ENCODE measurements at regions not wholly inside any gene's neighbourhood (a gene's known extent, or its start where the extent isn't known, plus 50 kb on each side); places are given as distances from the start of the nearest gene placed in this dataset.
"Not testable (repeated sequence)": the region's sequence is repeated elsewhere in the genome, so short reads cannot be mapped to it uniquely, and the experiment has no call there.

DNA sequence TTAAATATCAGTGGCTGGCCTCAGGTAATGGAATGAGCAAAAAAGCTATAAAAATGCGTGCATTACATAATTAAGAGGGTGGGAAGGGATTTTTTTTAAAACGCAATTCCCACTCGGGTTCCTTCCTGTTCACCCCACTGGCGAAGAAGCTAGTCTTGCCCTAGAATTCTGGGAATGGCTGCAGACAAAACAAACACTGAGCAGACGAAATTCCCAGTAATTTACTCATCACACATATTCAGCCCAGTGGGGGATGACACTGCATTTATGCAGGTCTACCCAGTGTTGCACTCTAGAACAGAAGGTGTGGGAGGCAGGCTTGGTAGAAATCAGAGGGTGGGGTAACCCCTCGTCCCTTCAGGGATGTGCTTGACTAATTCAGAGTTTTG lies 2695.0 kb upstream of the DEFB115 start:
- no peak overlapping the region for H2AFZ ChIP-seq (ENCODE audit: low read depth, low read length)
- TF ChIP-seq EZH2phosphoT487 (IDR thresholded peaks at IDR 0.05; ENCODE audit: low read depth) = no peak
- TF ChIP-seq, protein P1, sequence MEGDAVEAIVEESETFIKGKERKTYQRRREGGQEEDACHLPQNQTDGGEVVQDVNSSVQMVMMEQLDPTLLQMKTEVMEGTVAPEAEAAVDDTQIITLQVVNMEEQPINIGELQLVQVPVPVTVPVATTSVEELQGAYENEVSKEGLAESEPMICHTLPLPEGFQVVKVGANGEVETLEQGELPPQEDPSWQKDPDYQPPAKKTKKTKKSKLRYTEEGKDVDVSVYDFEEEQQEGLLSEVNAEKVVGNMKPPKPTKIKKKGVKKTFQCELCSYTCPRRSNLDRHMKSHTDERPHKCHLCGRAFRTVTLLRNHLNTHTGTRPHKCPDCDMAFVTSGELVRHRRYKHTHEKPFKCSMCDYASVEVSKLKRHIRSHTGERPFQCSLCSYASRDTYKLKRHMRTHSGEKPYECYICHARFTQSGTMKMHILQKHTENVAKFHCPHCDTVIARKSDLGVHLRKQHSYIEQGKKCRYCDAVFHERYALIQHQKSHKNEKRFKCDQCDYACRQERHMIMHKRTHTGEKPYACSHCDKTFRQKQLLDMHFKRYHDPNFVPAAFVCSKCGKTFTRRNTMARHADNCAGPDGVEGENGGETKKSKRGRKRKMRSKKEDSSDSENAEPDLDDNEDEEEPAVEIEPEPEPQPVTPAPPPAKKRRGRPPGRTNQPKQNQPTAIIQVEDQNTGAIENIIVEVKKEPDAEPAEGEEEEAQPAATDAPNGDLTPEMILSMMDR (IDR thresholded peaks at IDR 0.05; ENCODE audit: low read depth, low read length) = no peak
- no peaks in the 10 kb centered on the region for H3K36me3 ChIP-seq (replicated peaks; ENCODE audit: low read depth, low read length)
- H3K27me3 ChIP-seq (ENCODE audit: low read depth, low read length) = no peaks in the 10 kb centered on the region
- H3K27ac ChIP-seq (ENCODE audit: low read length) = no peak overlapping the region
- H4K20me1 ChIP-seq (ENCODE audit: insufficient read depth, low read length) = no peaks in the 10 kb centered on the region
- H3K79me2 ChIP-seq (ENCODE audit: low read length) = no peaks in the 10 kb centered on the region
- H3K4me1 ChIP-seq (ENCODE audit: low read length) = no peaks in the 10 kb centered on the region
- no peak overlapping the region for H3K4me2 ChIP-seq (ENCODE audit: low read length)
- no peak overlapping the region for H3K4me3 ChIP-seq (ENCODE audit: low read length)
- 0 out of 2 replicates have a peak, but pooled peaks cover 6% of the 10 kb centered on the region for H3K9me3 ChIP-seq (ENCODE audit: insufficient read depth, low read length)
- no peak overlapping the region for H3K9ac ChIP-seq (ENCODE audit: low read length)

DNA sequence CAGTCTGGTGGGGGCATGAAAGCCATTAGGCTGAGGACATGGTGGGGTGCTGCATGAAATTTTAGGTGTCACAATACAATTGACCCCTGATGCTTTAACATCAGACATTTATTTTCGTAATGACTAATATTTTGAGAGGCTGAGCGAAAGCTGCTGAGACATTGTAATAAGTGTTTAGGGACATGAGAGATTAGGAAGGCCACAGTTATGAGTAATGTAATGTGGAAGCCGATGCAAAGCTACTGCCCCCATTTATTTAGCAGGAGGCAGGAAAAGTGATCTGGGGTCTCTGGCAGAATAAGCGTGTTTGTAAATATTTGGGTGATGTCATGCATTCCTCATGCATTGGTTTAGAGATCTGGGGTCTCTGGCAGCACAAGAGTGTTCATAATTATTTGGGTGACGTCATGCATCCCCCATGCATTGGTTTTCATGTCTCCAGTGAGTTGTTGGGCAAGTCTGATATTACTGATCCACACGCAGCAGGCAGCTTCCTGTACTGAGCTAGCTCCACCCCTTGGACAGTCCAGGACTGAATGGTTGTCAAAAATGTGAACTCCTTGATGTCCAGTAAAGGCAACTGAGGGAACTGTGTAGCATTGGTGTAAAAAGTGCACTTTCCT lies 2694.5 kb upstream of the DEFB115 start:
- H3K4me1 ChIP-seq (ENCODE audit: low read length); H3K9ac ChIP-seq (ENCODE audit: low read length); H3K36me3 ChIP-seq (replicated peaks; ENCODE audit: low read depth, low read length); H3K4me3 ChIP-seq (ENCODE audit: low read length); H2AFZ ChIP-seq (ENCODE audit: low read depth, low read length); H3K9me3 ChIP-seq (ENCODE audit: insufficient read depth, low read length); H3K27me3 ChIP-seq (ENCODE audit: low read depth, low read length); H3K4me2 ChIP-seq (ENCODE audit: low read length); H3K27ac ChIP-seq (ENCODE audit: low read length); H3K79me2 ChIP-seq (ENCODE audit: low read length); H4K20me1 ChIP-seq (ENCODE audit: insufficient read depth, low read length): not testable (repeated sequence)

DNA sequence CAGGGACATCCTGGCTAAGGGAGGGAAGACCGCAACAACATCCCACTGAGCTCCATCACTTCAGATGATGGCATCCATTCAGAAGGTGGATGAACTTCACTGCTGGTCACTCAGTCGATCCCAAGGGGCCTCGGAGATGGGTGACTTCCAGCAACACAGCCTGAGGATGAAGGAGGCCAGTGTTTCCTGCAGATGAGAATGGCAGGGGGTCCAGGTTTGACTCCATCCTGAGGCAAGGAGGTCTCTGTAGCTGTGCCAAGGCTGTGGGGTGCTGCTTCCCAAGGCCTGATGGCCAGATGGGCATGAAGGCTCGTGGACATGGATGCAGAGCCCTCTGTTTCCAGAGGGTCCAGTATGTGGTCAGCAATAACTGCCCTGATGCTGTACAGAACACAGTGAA lies 2693.4 kb upstream of the DEFB115 start:
- not testable (repeated sequence) for H3K27me3 ChIP-seq (ENCODE audit: low read depth, low read length); H3K36me3 ChIP-seq (replicated peaks; ENCODE audit: low read depth, low read length); H3K27ac ChIP-seq (ENCODE audit: low read length); H2AFZ ChIP-seq (ENCODE audit: low read depth, low read length); H4K20me1 ChIP-seq (ENCODE audit: insufficient read depth, low read length); H3K9me3 ChIP-seq (ENCODE audit: insufficient read depth, low read length); H3K4me1 ChIP-seq (ENCODE audit: low read length); H3K79me2 ChIP-seq (ENCODE audit: low read length); H3K4me2 ChIP-seq (ENCODE audit: low read length); H3K9ac ChIP-seq (ENCODE audit: low read length); H3K4me3 ChIP-seq (ENCODE audit: low read length)

DNA sequence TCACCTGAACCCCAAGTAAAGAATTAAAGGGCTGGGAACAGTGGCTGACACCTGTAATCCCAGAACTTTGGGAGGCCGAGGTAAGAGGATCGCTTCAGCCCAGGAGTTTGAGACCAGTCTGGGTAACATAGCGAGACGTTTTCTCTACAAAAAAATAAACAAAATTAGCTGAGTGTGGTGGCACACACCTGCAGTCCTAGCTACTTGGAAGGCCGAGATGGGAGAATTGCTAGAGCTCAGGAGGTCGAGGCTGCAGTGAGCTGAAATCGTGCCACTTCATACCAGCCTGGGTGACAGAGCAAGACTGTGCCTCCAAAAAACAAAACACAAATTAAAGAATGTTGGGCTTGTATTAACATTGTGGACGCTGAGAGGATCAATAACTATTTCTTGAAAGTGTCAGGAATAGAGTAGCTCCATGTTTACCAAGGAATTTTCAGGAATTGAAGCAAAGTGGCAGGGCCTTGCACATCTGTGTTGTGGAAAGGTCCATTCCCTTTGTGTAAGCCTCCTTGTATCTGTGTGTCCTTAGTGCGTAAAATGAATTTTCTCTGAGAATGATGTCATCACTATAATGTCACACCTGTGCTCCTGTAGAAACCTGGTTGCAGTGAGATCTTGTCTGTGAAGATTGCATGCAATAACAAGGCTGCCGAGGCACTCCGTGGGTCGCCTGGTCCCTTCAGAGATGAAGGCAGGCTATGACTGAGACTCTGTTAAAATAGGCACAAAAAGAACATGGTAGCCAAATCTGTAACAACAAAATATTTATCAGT lies 2692.6 kb upstream of the DEFB115 start:
- H3K9me3 ChIP-seq (ENCODE audit: insufficient read depth, low read length); H3K4me1 ChIP-seq (ENCODE audit: low read length): not testable (repeated sequence)

DNA sequence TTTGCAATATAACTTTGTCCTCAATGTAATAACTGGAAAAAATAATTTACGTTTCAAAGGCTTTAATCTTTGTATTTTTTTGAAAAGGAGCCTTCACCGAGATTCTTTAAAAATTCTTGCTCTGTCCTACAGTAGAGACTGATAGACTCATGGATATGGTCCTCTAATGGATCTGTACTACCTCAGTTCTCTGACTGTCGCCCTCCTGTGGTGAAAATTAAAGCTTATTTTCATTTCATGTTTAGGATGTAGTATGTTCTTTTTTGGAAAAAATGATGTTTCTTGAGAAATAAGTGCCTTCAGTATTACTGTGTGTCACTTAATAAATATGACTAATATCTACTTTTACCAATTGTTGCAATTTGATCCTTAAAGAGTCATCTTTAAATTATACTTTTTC lies 2681.5 kb upstream of the DEFB115 start:
- H4K20me1 ChIP-seq (ENCODE audit: insufficient read depth, low read length); H3K9ac ChIP-seq (ENCODE audit: low read length); H3K4me2 ChIP-seq (ENCODE audit: low read length); H3K27ac ChIP-seq (ENCODE audit: low read length); H3K79me2 ChIP-seq (ENCODE audit: low read length); H3K4me3 ChIP-seq (ENCODE audit: low read length); H3K27me3 ChIP-seq (ENCODE audit: low read depth, low read length); H3K9me3 ChIP-seq (ENCODE audit: insufficient read depth, low read length); H3K36me3 ChIP-seq (replicated peaks; ENCODE audit: low read depth, low read length); H3K4me1 ChIP-seq (ENCODE audit: low read length); H2AFZ ChIP-seq (ENCODE audit: low read depth, low read length): not testable (repeated sequence)
- TF ChIP-seq, protein P1 (IDR thresholded peaks at IDR 0.05; ENCODE audit: low read depth, low read length) = peak; percentile 29; the same call in 1 of the 2 replicates

More for the DNA sequence above, 2692.6 kb upstream of the DEFB115 start:
- H3K36me3 ChIP-seq (replicated peaks; ENCODE audit: low read depth, low read length); H3K27me3 ChIP-seq (ENCODE audit: low read depth, low read length); H3K9ac ChIP-seq (ENCODE audit: low read length); H4K20me1 ChIP-seq (ENCODE audit: insufficient read depth, low read length); H3K4me3 ChIP-seq (ENCODE audit: low read length); H3K4me2 ChIP-seq (ENCODE audit: low read length); H3K79me2 ChIP-seq (ENCODE audit: low read length); H3K27ac ChIP-seq (ENCODE audit: low read length); H2AFZ ChIP-seq (ENCODE audit: low read depth, low read length): not testable (repeated sequence)

DNA sequence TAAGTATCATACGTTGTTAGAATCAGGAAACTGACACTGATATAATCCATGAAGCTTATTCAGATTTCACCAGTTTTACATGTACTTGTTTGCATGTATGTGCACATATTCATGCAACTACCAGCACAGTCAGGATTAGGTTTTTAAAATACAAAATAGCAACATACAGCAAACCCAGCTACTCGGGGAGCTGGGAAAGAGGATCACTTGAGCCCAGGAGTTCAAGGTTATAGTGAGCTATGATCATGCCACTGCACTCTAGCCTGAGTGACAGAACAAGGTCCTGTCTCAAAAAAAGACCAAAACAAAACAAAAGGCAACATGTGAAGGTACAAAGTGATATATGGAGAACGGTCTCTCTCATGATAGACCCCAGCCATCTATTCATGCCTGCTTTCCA lies 2665.8 kb upstream of the DEFB115 start:
- not testable (repeated sequence) for H4K20me1 ChIP-seq (ENCODE audit: insufficient read depth, low read length); H3K27ac ChIP-seq (ENCODE audit: low read length); H3K9me3 ChIP-seq (ENCODE audit: insufficient read depth, low read length); H3K36me3 ChIP-seq (replicated peaks; ENCODE audit: low read depth, low read length); H3K4me1 ChIP-seq (ENCODE audit: low read length); H3K4me2 ChIP-seq (ENCODE audit: low read length); H3K79me2 ChIP-seq (ENCODE audit: low read length); H3K27me3 ChIP-seq (ENCODE audit: low read depth, low read length); H2AFZ ChIP-seq (ENCODE audit: low read depth, low read length); H3K4me3 ChIP-seq (ENCODE audit: low read length); H3K9ac ChIP-seq (ENCODE audit: low read length)

DNA sequence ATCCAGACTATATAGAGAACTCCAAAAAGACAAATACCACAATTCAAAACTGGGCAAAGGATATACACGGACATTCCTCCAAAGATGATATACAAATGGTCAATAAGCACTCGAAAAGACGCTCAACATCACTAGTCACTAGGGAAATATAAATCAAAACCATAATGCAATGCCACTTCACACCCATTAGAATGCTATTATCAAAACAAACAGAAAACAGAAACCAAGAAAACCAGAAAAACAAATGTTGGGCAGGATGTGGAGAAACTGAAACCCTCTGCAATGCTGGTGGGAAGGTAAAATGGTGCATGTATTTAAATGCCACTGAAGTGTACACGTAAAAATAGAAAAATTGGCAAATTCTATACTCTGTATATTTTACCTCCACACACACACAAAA lies 2664.1 kb upstream of the DEFB115 start:
- H3K79me2 ChIP-seq (ENCODE audit: low read length); H2AFZ ChIP-seq (ENCODE audit: low read depth, low read length); H3K4me3 ChIP-seq (ENCODE audit: low read length); H3K4me2 ChIP-seq (ENCODE audit: low read length); H3K4me1 ChIP-seq (ENCODE audit: low read length); H3K27ac ChIP-seq (ENCODE audit: low read length); H3K36me3 ChIP-seq (replicated peaks; ENCODE audit: low read depth, low read length); H3K27me3 ChIP-seq (ENCODE audit: low read depth, low read length); H3K9me3 ChIP-seq (ENCODE audit: insufficient read depth, low read length); H4K20me1 ChIP-seq (ENCODE audit: insufficient read depth, low read length); H3K9ac ChIP-seq (ENCODE audit: low read length): not testable (repeated sequence)

DNA sequence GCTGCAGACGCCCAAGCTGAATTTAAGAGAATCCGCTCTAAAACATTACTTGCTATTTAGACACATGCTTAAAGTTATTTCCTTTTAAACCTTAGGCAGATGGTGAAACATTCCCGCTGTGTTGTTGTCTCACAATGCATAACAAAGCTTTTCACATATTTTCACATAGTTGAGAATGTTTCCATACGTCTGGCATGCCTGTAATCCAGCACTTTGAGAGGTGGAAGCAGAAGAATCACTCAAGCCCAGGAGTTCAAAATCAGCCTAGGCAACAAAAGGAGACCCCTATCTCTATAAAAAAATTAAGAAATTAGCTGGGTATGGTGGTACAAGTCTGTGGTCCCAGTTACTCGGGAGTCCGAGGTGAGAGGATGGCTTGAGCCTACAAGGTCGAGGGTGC lies 2663.0 kb upstream of the DEFB115 start:
- not testable (repeated sequence) for H3K9me3 ChIP-seq (ENCODE audit: insufficient read depth, low read length); H3K4me1 ChIP-seq (ENCODE audit: low read length); H3K4me2 ChIP-seq (ENCODE audit: low read length); H3K36me3 ChIP-seq (replicated peaks; ENCODE audit: low read depth, low read length); H4K20me1 ChIP-seq (ENCODE audit: insufficient read depth, low read length); H3K79me2 ChIP-seq (ENCODE audit: low read length); H2AFZ ChIP-seq (ENCODE audit: low read depth, low read length); H3K27me3 ChIP-seq (ENCODE audit: low read depth, low read length); H3K27ac ChIP-seq (ENCODE audit: low read length); H3K4me3 ChIP-seq (ENCODE audit: low read length); H3K9ac ChIP-seq (ENCODE audit: low read length)

Measured in OCI-LY3 (cell line).